ENCODE measurements at regions not wholly inside any gene's neighbourhood (a gene's known extent, or its start where the extent isn't known, plus 50 kb on each side); places are given as distances from the start of the nearest gene placed in this dataset.
"Not testable (repeated sequence)": the region's sequence is repeated elsewhere in the genome, so short reads cannot be mapped to it uniquely, and the experiment has no call there.

GRCh38 chr4:189721016-189721993 is 219.4 kb upstream of the FRG1 start:
- not testable (repeated sequence) for TF ChIP-seq CTCF (IDR thresholded peaks at IDR 0.05); REST (IDR thresholded peaks at IDR 0.05; ENCODE audit: insufficient read depth in 1 of 2, low read depth in 2 of 2, low read length in 1 of 2); POLR2AphosphoS5 (IDR thresholded peaks at IDR 0.05; ENCODE audit: low read depth, low read length); TCF7L2 (IDR thresholded peaks at IDR 0.05; ENCODE audit: low read depth, low read length)
